ENCODE measurements at regions not wholly inside any gene's neighbourhood (a gene's known extent, or its start where the extent isn't known, plus 50 kb on each side); places are given as distances from the start of the nearest gene placed in this dataset.

GRCh38 chr4:174138616-174139015 lies 144.9 kb downstream of the FBXO8 start:
- no peak for TF ChIP-seq CTCF (conservative IDR thresholded peaks at IDR 0.05)
- no peak overlapping the region for H3K27ac ChIP-seq

- no peak for TF ChIP-seq CTCF (conservative IDR thresholded peaks at IDR 0.05)
- no peak overlapping the region for H3K27ac ChIP-seq
Measured at GRCh38 chr4:174137698-174138097, 145.8 kb downstream of the FBXO8 start.

- H3K27ac ChIP-seq = no peak overlapping the region
- TF ChIP-seq CTCF (conservative IDR thresholded peaks at IDR 0.05) = no peak
Measured at GRCh38 chr4:174135936-174136406, 147.5 kb downstream of the FBXO8 start.

GRCh38 chr4:174135530-174135929 lies 147.9 kb downstream of the FBXO8 start:
- no peak for TF ChIP-seq CTCF (conservative IDR thresholded peaks at IDR 0.05)
- H3K27ac ChIP-seq = no peak overlapping the region

- no peak overlapping the region for H3K27ac ChIP-seq
- no peak for TF ChIP-seq CTCF (conservative IDR thresholded peaks at IDR 0.05)
Measured at GRCh38 chr4:174134361-174134760, 149.1 kb downstream of the FBXO8 start.

- TF ChIP-seq CTCF (conservative IDR thresholded peaks at IDR 0.05) = no peak
- no peak overlapping the region for H3K27ac ChIP-seq
Measured at GRCh38 chr4:174133551-174133950, 149.9 kb downstream of the FBXO8 start.

- TF ChIP-seq CTCF (conservative IDR thresholded peaks at IDR 0.05) = no peak
- H3K27ac ChIP-seq = no peak overlapping the region
Measured at GRCh38 chr4:174131901-174132300, 151.6 kb downstream of the FBXO8 start.

GRCh38 chr4:174122705-174123104 lies 160.8 kb downstream of the FBXO8 start:
- H3K27ac ChIP-seq = no peak overlapping the region
- no peak for TF ChIP-seq CTCF (conservative IDR thresholded peaks at IDR 0.05)
